Cardiac muscle cell (in vitro differentiated cells and primary cell): ENCODE measurements at regions not wholly inside any gene's neighbourhood (a gene's known extent, or its start where the extent isn't known, plus 50 kb on each side); places are given as distances from the start of the nearest gene placed in this dataset.

Source experiments
- DNase-seq, 2 donors: peaks; one replicate each; pipeline versions ENCODE4 v3.0.0 to v3.0.0-alpha.2; 2010 to 2017; ENCODE audit warnings: low read depth in 1 of 2, low spot score in 1 of 2
- H3K27ac ChIP-seq: fragments of 200-600 bp; sonication (generic); 2 replicates; pipeline ENCODE4 v1.5.1; 2016
- H3K27me3 ChIP-seq: fragments of 200-600 bp; sonication (generic); 2 replicates; pipeline ENCODE4 v1.6.0; 2016; ENCODE audit warnings: control low read depth
- H3K36me3 ChIP-seq: fragments of 200-600 bp; sonication (generic); 2 replicates; pipeline ENCODE4 v1.5.1; 2016; ENCODE audit warnings: control low read depth
- H3K4me1 ChIP-seq: fragments of 200-600 bp; sonication (generic); 2 replicates; pipeline ENCODE4 v1.8.1; 2017; ENCODE audit warnings: low read depth, mild to moderate bottlenecking, mixed run types
- H3K4me3 ChIP-seq: fragments of 200-600 bp; sonication (generic); 2 replicates; pipeline ENCODE4 v1.5.1; 2016; ENCODE audit warnings: mild to moderate bottlenecking
- H3K9me3 ChIP-seq: fragments of 200-600 bp; sonication (generic); 2 replicates; pipeline ENCODE4 v1.5.1; 2017; ENCODE audit warnings: low read depth, mild to moderate bottlenecking, control low read depth
- TF ChIP-seq, protein P1 (sequence below): IDR thresholded peaks from 2 replicates; pipeline ENCODE4 v1.5.1; 2012; ENCODE audit warnings: low read depth, mild to moderate bottlenecking, low read length

GRCh38 chr5:23613566-23613965 lies 106.2 kb downstream of the PRDM9 start:
- no peaks in the 10 kb centered on the region for H3K9me3 ChIP-seq
- H3K27ac ChIP-seq: no peak overlapping the region
- no peak for DNase-seq
- H3K27me3 ChIP-seq: no peaks in the 10 kb centered on the region
- TF ChIP-seq, protein P1, sequence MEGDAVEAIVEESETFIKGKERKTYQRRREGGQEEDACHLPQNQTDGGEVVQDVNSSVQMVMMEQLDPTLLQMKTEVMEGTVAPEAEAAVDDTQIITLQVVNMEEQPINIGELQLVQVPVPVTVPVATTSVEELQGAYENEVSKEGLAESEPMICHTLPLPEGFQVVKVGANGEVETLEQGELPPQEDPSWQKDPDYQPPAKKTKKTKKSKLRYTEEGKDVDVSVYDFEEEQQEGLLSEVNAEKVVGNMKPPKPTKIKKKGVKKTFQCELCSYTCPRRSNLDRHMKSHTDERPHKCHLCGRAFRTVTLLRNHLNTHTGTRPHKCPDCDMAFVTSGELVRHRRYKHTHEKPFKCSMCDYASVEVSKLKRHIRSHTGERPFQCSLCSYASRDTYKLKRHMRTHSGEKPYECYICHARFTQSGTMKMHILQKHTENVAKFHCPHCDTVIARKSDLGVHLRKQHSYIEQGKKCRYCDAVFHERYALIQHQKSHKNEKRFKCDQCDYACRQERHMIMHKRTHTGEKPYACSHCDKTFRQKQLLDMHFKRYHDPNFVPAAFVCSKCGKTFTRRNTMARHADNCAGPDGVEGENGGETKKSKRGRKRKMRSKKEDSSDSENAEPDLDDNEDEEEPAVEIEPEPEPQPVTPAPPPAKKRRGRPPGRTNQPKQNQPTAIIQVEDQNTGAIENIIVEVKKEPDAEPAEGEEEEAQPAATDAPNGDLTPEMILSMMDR: no peak
- no peaks in the 10 kb centered on the region for H3K4me1 ChIP-seq
- no peak overlapping the region for H3K4me3 ChIP-seq
- no peaks in the 10 kb centered on the region for H3K36me3 ChIP-seq

- no peaks in the 10 kb centered on the region for H3K4me1 ChIP-seq
- H3K27me3 ChIP-seq: no peaks in the 10 kb centered on the region
- TF ChIP-seq, protein P1: no peak
- no peaks in the 10 kb centered on the region for H3K36me3 ChIP-seq
- no peak overlapping the region for H3K4me3 ChIP-seq
- peak in 1 of 2 donors; percentile 15 for DNase-seq
- no peak overlapping the region for H3K27ac ChIP-seq
- no peaks in the 10 kb centered on the region for H3K9me3 ChIP-seq
These were observed 107.0 kb downstream of the PRDM9 start for GRCh38 chr5:23614422-23614821.

DNA sequence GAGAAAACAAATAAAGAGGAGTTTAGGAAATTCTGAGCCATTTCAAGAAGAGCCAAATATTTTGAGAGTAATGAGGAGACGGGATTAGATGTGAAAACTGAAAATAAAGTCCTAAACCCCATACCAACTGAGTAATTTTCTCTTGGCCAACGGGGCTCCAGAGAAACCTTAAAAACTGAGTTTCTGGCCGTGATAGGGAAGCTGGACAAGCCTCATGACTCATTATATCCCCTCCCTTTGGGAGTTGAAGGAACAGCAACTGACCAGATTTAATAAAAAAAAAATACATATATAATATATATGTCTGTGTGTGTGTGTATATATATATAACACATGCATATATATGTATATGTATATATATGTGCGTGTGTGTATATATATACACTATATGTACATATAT lies 119.6 kb downstream of the PRDM9 start:
- no peaks in the 10 kb centered on the region for H3K4me1 ChIP-seq
- TF ChIP-seq, protein P1: no peak
- no peaks in the 10 kb centered on the region for H3K27me3 ChIP-seq
- H3K4me3 ChIP-seq: no peak overlapping the region
- no peak for DNase-seq
- H3K36me3 ChIP-seq: no peaks in the 10 kb centered on the region
- H3K27ac ChIP-seq: no peak overlapping the region
- H3K9me3 ChIP-seq: no peaks in the 10 kb centered on the region

DNA sequence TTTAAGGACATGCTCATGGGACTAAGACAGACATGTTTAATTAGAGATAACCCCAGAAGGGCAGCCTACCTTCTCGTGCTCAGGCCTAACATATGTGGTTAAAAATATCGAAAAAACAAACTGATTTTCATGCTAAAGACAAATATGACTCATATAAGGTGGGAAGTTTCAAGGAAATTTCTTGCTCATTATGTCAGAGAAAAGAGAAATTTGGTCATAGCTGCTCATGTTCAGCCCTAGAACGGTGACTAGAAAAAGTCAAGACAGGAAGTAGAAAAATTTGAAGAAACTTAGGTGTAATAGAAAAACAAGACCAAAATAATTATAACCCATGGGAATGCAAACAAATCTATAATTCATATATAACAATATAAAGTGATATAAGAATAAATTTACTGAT lies 120.6 kb downstream of the PRDM9 start:
- Histone ChIP-seq H3K27ac (no peak overlapping the region), H3K27me3 (no peaks in the 10 kb centered on the region), H3K36me3 (no peaks in the 10 kb centered on the region), H3K4me3 (no peak overlapping the region), H3K4me1 (no peaks in the 10 kb centered on the region), H3K9me3 (no peaks in the 10 kb centered on the region)
- TF ChIP-seq, protein P1: no peak
- no peak for DNase-seq

- Histone ChIP-seq H3K36me3 (no peaks in the 10 kb centered on the region), H3K4me3 (no peak overlapping the region), H3K9me3 (no peaks in the 10 kb centered on the region), H3K27me3 (no peaks in the 10 kb centered on the region), H3K27ac (no peak overlapping the region), H3K4me1 (no peaks in the 10 kb centered on the region)
- no peak for DNase-seq
- TF ChIP-seq, protein P1: no peak
These were observed 122.0 kb downstream of the PRDM9 start for GRCh38 chr5:23629396-23629795.
